ENCODE measurements at regions not wholly inside any gene's neighbourhood (a gene's known extent, or its start where the extent isn't known, plus 50 kb on each side); places are given as distances from the start of the nearest gene placed in this dataset.

DNA sequence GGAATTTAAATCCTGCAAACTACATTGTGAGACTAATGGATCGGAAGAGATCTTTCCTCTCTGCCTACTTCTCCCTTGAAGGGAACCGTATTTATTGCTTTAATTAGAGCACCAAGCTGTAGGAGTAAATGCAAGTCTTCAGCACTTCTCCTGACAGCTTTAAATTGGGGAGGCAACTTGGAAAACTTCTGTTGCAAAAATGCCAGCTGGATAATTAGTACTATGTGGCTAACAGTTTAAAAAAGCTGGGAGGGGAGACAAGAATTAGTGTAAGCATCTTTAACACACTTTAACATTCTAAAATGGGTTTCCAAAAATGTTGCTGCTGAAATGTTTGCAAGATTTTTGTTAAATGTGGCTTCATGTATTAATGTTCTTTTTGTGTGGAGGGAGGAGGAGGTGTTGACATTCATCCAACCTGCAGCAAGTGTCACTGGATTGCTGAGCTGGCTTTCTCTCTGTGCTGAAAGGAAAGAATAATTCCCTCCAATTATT, 108.5 kb downstream of the PCTP start:
- Histone ChIP-seq H3K9me3 (ENCODE audit: low read depth, low read length) (no peaks in the 10 kb centered on the region), H3K27ac (no peak overlapping the region), H3K36me3 (ENCODE audit: insufficient read depth, low read length) (no peaks in the 10 kb centered on the region), H3K9ac (ENCODE audit: insufficient read length) (no peak overlapping the region), H3K4me3 (no peak overlapping the region)
- TF ChIP-seq POLR2AphosphoS5 (IDR thresholded peaks at IDR 0.05; ENCODE audit: borderline replicate concordance, low read depth, low read length) (no peak), FOXP2 (optimal IDR thresholded peaks at IDR 0.05; ENCODE audit: control extremely low read depth, extremely low read length, insufficient read depth) (no peak), EZH2 (IDR thresholded peaks at IDR 0.05) (no peak)
- no peak for DNase-seq (ENCODE audit: low read depth, low spot score)

DNA sequence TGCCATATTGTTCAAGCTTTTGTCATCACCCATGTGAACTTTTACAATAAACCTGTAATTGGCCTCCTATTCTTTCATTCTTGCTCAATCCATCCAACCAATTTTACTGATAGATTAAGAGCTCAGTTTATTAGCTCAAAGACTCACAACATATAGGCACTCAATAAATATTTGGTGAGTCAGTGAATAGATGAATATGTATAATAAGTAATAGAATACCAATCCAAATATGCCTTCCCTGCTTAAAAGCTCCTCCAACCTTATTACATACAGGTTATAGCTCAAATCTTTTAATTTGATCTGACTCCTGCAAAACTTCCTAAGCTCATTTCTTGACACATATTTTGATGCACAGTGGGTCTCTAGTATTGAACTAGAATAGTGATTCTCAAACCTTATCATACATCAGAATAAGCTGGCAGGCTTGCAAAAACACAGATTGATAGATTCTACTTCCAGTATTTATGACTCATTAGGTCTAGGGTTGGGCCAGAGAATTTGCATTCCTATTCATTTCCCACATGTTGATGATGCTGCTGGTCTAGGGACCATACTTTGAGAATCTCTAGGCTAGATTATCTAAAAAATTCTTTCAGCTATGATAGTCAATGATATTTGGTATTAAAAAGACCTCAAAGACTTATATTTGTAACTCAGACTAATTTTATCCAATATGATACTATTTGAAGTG, 114.4 kb downstream of the PCTP start:
- TF ChIP-seq FOXP2 (optimal IDR thresholded peaks at IDR 0.05; ENCODE audit: control extremely low read depth, extremely low read length, insufficient read depth) (no peak), POLR2AphosphoS5 (IDR thresholded peaks at IDR 0.05; ENCODE audit: borderline replicate concordance, low read depth, low read length) (no peak), EZH2 (IDR thresholded peaks at IDR 0.05) (no peak)
- Histone ChIP-seq H3K36me3 (ENCODE audit: insufficient read depth, low read length) (no peaks in the 10 kb centered on the region), H3K9me3 (ENCODE audit: low read depth, low read length) (no peaks in the 10 kb centered on the region), H3K27ac (no peak overlapping the region), H3K4me3 (no peak overlapping the region), H3K9ac (ENCODE audit: insufficient read length) (no peak overlapping the region)
- no peak for DNase-seq (ENCODE audit: low read depth, low spot score)

DNA sequence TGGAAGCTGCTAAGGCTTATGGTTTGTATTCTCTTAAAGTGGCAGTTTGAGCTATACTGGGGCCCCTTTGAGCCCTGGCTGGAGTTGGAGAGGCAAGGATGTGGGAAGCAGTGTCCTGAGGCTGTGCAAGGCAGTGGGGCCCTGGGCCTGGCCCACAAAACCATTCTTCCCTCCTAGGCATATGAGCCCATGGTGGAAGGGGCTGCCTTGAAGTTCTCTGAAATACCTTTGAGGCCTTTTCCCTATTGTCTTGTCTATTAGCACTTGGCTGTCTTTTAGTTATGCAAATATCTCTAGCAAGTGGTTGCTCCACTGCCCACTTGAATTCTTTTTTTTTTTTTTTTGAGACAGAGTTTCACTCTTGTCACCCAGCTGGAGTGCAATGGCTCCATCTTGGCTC, 119.2 kb downstream of the PCTP start:
- TF ChIP-seq FOXP2 (optimal IDR thresholded peaks at IDR 0.05; ENCODE audit: control extremely low read depth, extremely low read length, insufficient read depth) (no peak), POLR2AphosphoS5 (IDR thresholded peaks at IDR 0.05; ENCODE audit: borderline replicate concordance, low read depth, low read length) (no peak), EZH2 (IDR thresholded peaks at IDR 0.05) (no peak)
- H3K9me3 ChIP-seq (ENCODE audit: low read depth, low read length) = no peaks in the 10 kb centered on the region
- H3K4me3 ChIP-seq = no peak overlapping the region
- no peaks in the 10 kb centered on the region for H3K36me3 ChIP-seq (ENCODE audit: insufficient read depth, low read length)
- H3K27ac ChIP-seq = no peak overlapping the region
- no peak for DNase-seq (ENCODE audit: low read depth, low spot score)
- no peak overlapping the region for H3K9ac ChIP-seq (ENCODE audit: insufficient read length)

DNA sequence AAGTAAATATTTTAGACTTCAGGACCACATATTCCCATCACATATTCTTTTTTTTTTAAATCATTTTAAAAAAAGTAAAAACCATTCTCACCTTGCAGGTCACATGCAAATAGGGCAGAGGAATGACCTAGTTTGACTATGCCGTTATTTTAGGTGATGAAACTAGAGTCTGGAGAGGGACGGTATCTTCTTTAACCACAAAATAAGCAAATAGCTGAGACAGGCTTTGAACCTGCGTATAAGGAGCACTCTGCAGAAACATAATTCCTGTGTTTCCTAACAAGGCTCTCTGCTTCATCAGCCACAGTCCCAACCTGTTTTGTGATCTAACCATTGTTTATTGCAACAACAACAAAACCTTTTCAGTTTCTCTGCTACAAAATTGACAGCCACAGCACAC, 121.5 kb downstream of the PCTP start:
- H3K4me3 ChIP-seq = no peak overlapping the region
- no peak for TF ChIP-seq FOXP2 (optimal IDR thresholded peaks at IDR 0.05; ENCODE audit: control extremely low read depth, extremely low read length, insufficient read depth)
- no peak for TF ChIP-seq EZH2 (IDR thresholded peaks at IDR 0.05)
- no peak for TF ChIP-seq POLR2AphosphoS5 (IDR thresholded peaks at IDR 0.05; ENCODE audit: borderline replicate concordance, low read depth, low read length)
- DNase-seq (ENCODE audit: low read depth, low spot score) = no peak
- no peaks in the 10 kb centered on the region for H3K36me3 ChIP-seq (ENCODE audit: insufficient read depth, low read length)
- H3K9ac ChIP-seq (ENCODE audit: insufficient read length) = no peak overlapping the region
- H3K27ac ChIP-seq = no peak overlapping the region
- H3K9me3 ChIP-seq (ENCODE audit: low read depth, low read length) = no peaks in the 10 kb centered on the region

DNA sequence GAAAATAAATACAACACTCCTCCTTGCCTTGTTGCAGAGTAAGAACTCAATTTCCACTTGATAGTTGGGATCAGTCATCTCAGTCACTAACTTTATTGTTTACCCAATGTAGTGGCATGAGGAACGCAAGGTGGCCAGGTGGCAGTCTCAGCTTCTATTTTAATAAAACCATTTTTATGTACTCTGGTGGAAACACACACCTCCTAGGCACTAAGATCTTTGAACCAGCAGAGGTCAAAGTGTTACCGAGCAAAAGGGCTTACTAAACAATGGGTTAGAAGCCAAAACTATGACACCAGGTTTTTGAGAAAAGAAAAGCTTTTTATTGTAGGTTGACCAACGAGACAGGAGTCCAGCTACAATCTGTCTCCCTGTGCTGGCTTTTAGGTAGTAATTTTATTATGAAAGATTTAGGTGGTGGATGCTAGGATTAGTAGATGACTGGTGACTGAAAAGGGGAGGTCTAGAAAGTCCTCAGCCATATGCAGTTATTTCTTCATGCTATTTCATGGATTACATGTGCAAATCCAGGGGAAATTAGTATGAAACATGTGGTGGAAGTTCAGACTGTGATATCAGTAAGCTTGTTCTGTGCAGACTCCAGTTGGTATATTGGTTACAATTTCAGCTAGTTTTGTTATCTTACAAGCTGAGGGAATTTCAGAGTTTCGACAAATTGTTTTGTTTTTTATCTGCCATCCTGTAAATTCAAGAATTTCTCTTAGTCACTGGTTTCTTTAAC, 122.3 kb downstream of the PCTP start:
- no peak overlapping the region for H3K9ac ChIP-seq (ENCODE audit: insufficient read length)
- H3K4me3 ChIP-seq = no peak overlapping the region
- no peak overlapping the region for H3K27ac ChIP-seq
- no peaks in the 10 kb centered on the region for H3K9me3 ChIP-seq (ENCODE audit: low read depth, low read length)
- no peaks in the 10 kb centered on the region for H3K36me3 ChIP-seq (ENCODE audit: insufficient read depth, low read length)
- DNase-seq (ENCODE audit: low read depth, low spot score) = no peak
- TF ChIP-seq EZH2 (IDR thresholded peaks at IDR 0.05) (no peak), POLR2AphosphoS5 (IDR thresholded peaks at IDR 0.05; ENCODE audit: borderline replicate concordance, low read depth, low read length) (no peak), FOXP2 (optimal IDR thresholded peaks at IDR 0.05; ENCODE audit: control extremely low read depth, extremely low read length, insufficient read depth) (no peak)

DNA sequence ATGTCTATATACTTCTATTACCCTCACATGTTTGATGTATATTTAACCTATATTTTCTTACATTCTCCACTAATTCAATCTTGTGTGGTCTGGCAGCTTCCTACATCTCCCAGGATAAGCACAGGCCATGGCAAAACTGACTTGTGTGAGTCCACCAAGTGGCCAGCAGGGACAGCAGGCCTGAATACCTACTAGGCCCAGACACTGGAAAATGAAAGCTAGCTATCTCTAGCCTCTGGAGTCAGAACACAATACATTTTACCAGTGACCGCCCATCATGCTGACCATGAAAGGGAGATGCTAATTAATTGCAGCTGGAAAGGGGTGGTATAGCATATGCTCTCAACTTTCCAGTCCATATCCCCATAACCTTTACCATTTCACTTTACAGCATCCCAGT, 132.3 kb downstream of the PCTP start:
- no peak for DNase-seq (ENCODE audit: low read depth, low spot score)
- Histone ChIP-seq H3K9ac (ENCODE audit: insufficient read length) (no peak overlapping the region), H3K27ac (no peak overlapping the region)

DNA sequence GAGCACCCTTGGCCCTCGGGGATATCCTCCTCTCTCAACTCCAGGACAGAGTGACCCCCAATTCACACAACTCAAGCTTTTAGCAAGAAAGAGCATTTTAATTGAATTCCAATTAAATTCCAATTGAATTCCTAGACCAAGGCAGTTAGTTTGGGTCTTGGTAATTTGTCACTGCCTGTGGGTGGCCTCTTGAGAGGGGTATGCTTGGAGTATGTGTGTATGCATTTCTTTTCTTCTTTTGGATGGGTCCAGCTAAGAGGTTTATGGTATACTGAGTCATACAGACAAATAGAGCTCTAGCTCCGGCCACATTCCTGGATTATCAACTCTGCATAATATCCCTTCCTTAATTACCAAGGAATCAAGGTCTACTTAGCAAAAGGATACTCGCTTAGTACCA, 136.7 kb downstream of the PCTP start:
- DNase-seq (ENCODE audit: low read depth, low spot score) = no peak
- H3K9me3 ChIP-seq (ENCODE audit: low read depth, low read length) = no peaks in the 10 kb centered on the region
- H3K27ac ChIP-seq = no peak overlapping the region
- no peak overlapping the region for H3K4me3 ChIP-seq
- H3K9ac ChIP-seq (ENCODE audit: insufficient read length) = no peak overlapping the region
- no peaks in the 10 kb centered on the region for H3K36me3 ChIP-seq (ENCODE audit: insufficient read depth, low read length)
- TF ChIP-seq FOXP2 (optimal IDR thresholded peaks at IDR 0.05; ENCODE audit: control extremely low read depth, extremely low read length, insufficient read depth) (no peak), EZH2 (IDR thresholded peaks at IDR 0.05) (no peak), POLR2AphosphoS5 (IDR thresholded peaks at IDR 0.05; ENCODE audit: borderline replicate concordance, low read depth, low read length) (no peak)

More for the DNA sequence above, 132.3 kb downstream of the PCTP start:
- H3K4me3 ChIP-seq = no peak overlapping the region
- no peaks in the 10 kb centered on the region for H3K36me3 ChIP-seq (ENCODE audit: insufficient read depth, low read length)
- H3K9me3 ChIP-seq (ENCODE audit: low read depth, low read length) = no peaks in the 10 kb centered on the region
- TF ChIP-seq EZH2 (IDR thresholded peaks at IDR 0.05) (no peak), POLR2AphosphoS5 (IDR thresholded peaks at IDR 0.05; ENCODE audit: borderline replicate concordance, low read depth, low read length) (no peak), FOXP2 (optimal IDR thresholded peaks at IDR 0.05; ENCODE audit: control extremely low read depth, extremely low read length, insufficient read depth) (no peak)

DNA sequence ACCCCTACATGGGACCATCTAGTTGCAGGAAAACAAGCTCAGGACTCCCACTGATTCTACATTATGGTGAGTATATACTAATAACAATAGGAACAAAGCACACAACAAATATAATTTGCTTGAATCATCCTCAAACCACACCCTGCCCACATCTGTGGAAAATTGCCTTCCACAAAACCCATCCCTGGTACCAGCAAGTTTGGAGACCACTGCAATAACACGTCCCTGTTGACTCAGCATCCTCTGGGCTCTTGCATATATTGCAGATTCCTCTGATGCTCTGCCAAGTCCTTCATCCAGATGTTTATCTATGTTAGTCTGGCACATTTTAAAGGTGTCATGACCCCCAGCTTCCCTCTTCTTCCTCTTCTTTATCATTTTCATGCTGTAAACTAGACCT, 138.4 kb downstream of the PCTP start:
- no peak overlapping the region for H3K4me3 ChIP-seq
- no peaks in the 10 kb centered on the region for H3K36me3 ChIP-seq (ENCODE audit: insufficient read depth, low read length)
- no peak overlapping the region for H3K9ac ChIP-seq (ENCODE audit: insufficient read length)
- H3K27ac ChIP-seq = no peak overlapping the region
- H3K9me3 ChIP-seq (ENCODE audit: low read depth, low read length) = no peaks in the 10 kb centered on the region
- TF ChIP-seq EZH2 (IDR thresholded peaks at IDR 0.05) (no peak), POLR2AphosphoS5 (IDR thresholded peaks at IDR 0.05; ENCODE audit: borderline replicate concordance, low read depth, low read length) (no peak), FOXP2 (optimal IDR thresholded peaks at IDR 0.05; ENCODE audit: control extremely low read depth, extremely low read length, insufficient read depth) (no peak)
- no peak for DNase-seq (ENCODE audit: low read depth, low spot score)
